ENCODE measurements at regions not wholly inside any gene's neighbourhood (a gene's known extent, or its start where the extent isn't known, plus 50 kb on each side); places are given as distances from the start of the nearest gene placed in this dataset.

DNA sequence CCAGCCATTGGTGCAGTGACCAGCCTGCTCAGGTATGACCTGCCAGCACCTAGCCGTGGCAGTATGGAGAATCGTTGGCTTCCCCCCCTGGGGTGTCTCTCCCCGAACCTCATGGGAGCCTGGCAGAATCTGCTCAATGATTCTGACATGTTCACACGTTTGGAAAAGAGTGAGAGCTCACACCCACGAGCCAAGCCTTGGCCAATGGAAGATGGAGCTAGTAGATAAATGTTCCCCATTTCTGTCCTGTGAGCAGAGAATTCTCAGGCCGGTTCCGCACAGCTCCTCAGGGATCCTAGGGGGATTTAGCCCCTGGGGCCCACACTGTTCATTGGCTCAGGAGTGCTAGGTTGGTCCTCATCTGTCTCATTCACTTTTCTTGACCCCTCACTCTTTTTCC lies 128.4 kb downstream of the RCN1 start:
- Histone ChIP-seq H3K27me3 (ENCODE audit: control insufficient read depth in 2 of 2, insufficient read depth in 2 of 2, low read length in 2 of 2) (no peaks in the 10 kb centered on the region), H3K9me3 (replicated peaks in 1 of 2; ENCODE audit: control insufficient read depth in 1 of 2, insufficient read depth in 1 of 2, low read length in 2 of 2) (no peaks in the 10 kb centered on the region), H2AFZ (ENCODE audit: insufficient read depth, low read depth, low read length, poor library complexity, severe bottlenecking) (no peak overlapping the region), H4K20me1 (ENCODE audit: insufficient read depth, low read length) (no peaks in the 10 kb centered on the region), H3K27ac (ENCODE audit: low read depth in 1 of 2, low read length in 2 of 2) (no peak overlapping the region), H3K36me3 (replicated peaks in 1 of 2; ENCODE audit: control insufficient read depth in 1 of 2, insufficient read depth in 2 of 2, low read length in 2 of 2) (no peaks in the 10 kb centered on the region), H3K79me2 (ENCODE audit: insufficient read depth, low read length) (no peaks in the 10 kb centered on the region), H3K4me1 (ENCODE audit: control insufficient read depth in 1 of 2, insufficient read depth in 2 of 2, low read length in 2 of 2) (no peaks in the 10 kb centered on the region), H3K4me3 (replicated peaks in 1 of 3; ENCODE audit: low read depth in 2 of 3, low read length in 3 of 3) (no peak overlapping the region), H3K4me2 (replicated peaks; ENCODE audit: extremely low read depth, low read length, poor library complexity, severe bottlenecking) (no peak overlapping the region), H3K9ac (ENCODE audit: insufficient read depth, low read length, poor library complexity, severe bottlenecking) (no peak overlapping the region)
- Mint-ChIP-seq H3K36me3 (no peaks in the 10 kb centered on the region), H3K9me3 (no peaks in the 10 kb centered on the region), H3K4me1 (no peaks in the 10 kb centered on the region), H3K4me3 (no peak overlapping the region), H3K27me3 (ENCODE audit: low read depth in 3 of 3) (peaks cover 0 to 8% (median 7%) of the 10 kb centered on the region in 3 donors), H3K27ac (no peak overlapping the region)
- WGBS (ENCODE audit: insufficient coverage), result 87% methylated on average over 6 of the region's 7 CpGs
- no peak for DNase-seq
- intact Hi-C loops (cut with micrococcal nuclease), result no loop called here
- TF ChIP-seq, protein P1, sequence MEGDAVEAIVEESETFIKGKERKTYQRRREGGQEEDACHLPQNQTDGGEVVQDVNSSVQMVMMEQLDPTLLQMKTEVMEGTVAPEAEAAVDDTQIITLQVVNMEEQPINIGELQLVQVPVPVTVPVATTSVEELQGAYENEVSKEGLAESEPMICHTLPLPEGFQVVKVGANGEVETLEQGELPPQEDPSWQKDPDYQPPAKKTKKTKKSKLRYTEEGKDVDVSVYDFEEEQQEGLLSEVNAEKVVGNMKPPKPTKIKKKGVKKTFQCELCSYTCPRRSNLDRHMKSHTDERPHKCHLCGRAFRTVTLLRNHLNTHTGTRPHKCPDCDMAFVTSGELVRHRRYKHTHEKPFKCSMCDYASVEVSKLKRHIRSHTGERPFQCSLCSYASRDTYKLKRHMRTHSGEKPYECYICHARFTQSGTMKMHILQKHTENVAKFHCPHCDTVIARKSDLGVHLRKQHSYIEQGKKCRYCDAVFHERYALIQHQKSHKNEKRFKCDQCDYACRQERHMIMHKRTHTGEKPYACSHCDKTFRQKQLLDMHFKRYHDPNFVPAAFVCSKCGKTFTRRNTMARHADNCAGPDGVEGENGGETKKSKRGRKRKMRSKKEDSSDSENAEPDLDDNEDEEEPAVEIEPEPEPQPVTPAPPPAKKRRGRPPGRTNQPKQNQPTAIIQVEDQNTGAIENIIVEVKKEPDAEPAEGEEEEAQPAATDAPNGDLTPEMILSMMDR (IDR thresholded peaks at IDR 0.05), result no peak

DNA sequence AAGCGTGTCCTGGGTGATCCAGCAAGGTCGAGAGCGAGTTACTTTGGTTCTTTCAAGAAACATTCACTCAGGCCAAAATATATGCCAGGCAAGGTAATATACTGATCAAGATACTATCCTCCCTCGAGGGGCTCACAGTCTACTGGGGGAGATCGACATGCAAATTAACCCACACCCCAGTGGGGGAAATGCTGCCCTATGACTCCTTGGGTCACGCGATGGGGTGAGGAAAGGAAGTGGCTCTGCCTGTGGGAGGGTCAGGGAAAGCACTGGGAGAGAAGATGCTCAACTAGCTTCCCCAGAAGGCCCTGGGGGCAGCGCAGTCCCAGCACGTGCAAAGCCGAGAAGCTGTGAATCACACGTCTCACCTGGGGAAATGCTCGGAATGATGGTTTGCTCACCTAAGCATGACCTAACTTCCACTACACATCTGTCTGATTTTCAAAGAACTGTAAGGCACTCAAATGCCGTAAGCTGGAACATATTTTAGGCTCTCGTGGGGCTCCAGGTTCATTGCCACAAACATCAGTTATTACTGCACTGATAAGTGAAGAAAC lies 130.7 kb downstream of the RCN1 start:
- Histone ChIP-seq H2AFZ (ENCODE audit: insufficient read depth, low read depth, low read length, poor library complexity, severe bottlenecking) (no peak overlapping the region), H3K4me3 (replicated peaks in 1 of 3; ENCODE audit: low read depth in 2 of 3, low read length in 3 of 3) (no peak overlapping the region), H3K4me2 (replicated peaks; ENCODE audit: extremely low read depth, low read length, poor library complexity, severe bottlenecking) (no peak overlapping the region), H3K79me2 (ENCODE audit: insufficient read depth, low read length) (no peaks in the 10 kb centered on the region), H3K36me3 (replicated peaks in 1 of 2; ENCODE audit: control insufficient read depth in 1 of 2, insufficient read depth in 2 of 2, low read length in 2 of 2) (no peaks in the 10 kb centered on the region), H4K20me1 (ENCODE audit: insufficient read depth, low read length) (no peaks in the 10 kb centered on the region), H3K4me1 (ENCODE audit: control insufficient read depth in 1 of 2, insufficient read depth in 2 of 2, low read length in 2 of 2) (no peaks in the 10 kb centered on the region), H3K27me3 (ENCODE audit: control insufficient read depth in 2 of 2, insufficient read depth in 2 of 2, low read length in 2 of 2) (no peaks in the 10 kb centered on the region), H3K9ac (ENCODE audit: insufficient read depth, low read length, poor library complexity, severe bottlenecking) (no peak overlapping the region), H3K27ac (ENCODE audit: low read depth in 1 of 2, low read length in 2 of 2) (no peak overlapping the region), H3K9me3 (replicated peaks in 1 of 2; ENCODE audit: control insufficient read depth in 1 of 2, insufficient read depth in 1 of 2, low read length in 2 of 2) (no peaks in the 10 kb centered on the region)
- H3K9me3 Mint-ChIP-seq, result peaks cover 0 to 3% (median 0%) of the 10 kb centered on the region in 7 donors
- H3K4me1 Mint-ChIP-seq, result no peaks in the 10 kb centered on the region
- DNase-seq, result no peak
- WGBS (ENCODE audit: insufficient coverage), result 91% methylated on average over 7 of the region's 14 CpGs
- TF ChIP-seq, protein P1 (IDR thresholded peaks at IDR 0.05), result no peak
- peaks cover 0 to 4% (median 3%) of the 10 kb centered on the region in 3 donors for H3K27me3 Mint-ChIP-seq (ENCODE audit: low read depth in 3 of 3)
- no peak overlapping the region for H3K4me3 Mint-ChIP-seq
- H3K27ac Mint-ChIP-seq, result no peak overlapping the region
- H3K36me3 Mint-ChIP-seq, result no peaks in the 10 kb centered on the region
- intact Hi-C loops (cut with micrococcal nuclease), result no loop called here
